ENCODE measurements at regions not wholly inside any gene's neighbourhood (a gene's known extent, or its start where the extent isn't known, plus 50 kb on each side); places are given as distances from the start of the nearest gene placed in this dataset.

- TF ChIP-seq NFRKB (IDR thresholded peaks at IDR 0.05) (no peak), FOXK2 (IDR thresholded peaks at IDR 0.05) (no peak), FOXA1 (IDR thresholded peaks at IDR 0.05) (no peak), SP1 (IDR thresholded peaks at IDR 0.05) (no peak), HDGF (IDR thresholded peaks at IDR 0.05; ENCODE audit: borderline replicate concordance) (no peak), PKNOX1 (IDR thresholded peaks at IDR 0.05) (no peak), FOXM1 (IDR thresholded peaks at IDR 0.05; ENCODE audit: borderline replicate concordance) (no peak), TARDBP (IDR thresholded peaks at IDR 0.05) (no peak), ARNT (IDR thresholded peaks at IDR 0.05) (no peak)
- ChIA-PET CTCF (no interaction called here), POLR2A (no interaction called here)
- DNase-seq (ENCODE audit: extremely low spot score) = no peak
These were observed 264.1 kb downstream of the SEC23A start for GRCh38 chr14:38838979-38839323.

- DNase-seq (ENCODE audit: extremely low spot score) = no peak
- CTCF ChIA-PET = no interaction called here
- POLR2A ChIA-PET = no interaction called here
- TF ChIP-seq LEF1 (IDR thresholded peaks at IDR 0.05; ENCODE audit: borderline replicate concordance) (no peak), HDGF (IDR thresholded peaks at IDR 0.05; ENCODE audit: borderline replicate concordance) (no peak)
These were observed 264.7 kb downstream of the SEC23A start for GRCh38 chr14:38838049-38838978.

GRCh38 chr14:38837343-38838048, 265.5 kb downstream of the SEC23A start:
- ChIA-PET CTCF (no interaction called here), POLR2A (no interaction called here)
- no peak for TF ChIP-seq FOXK2 (IDR thresholded peaks at IDR 0.05)
- no peak for TF ChIP-seq TARDBP (IDR thresholded peaks at IDR 0.05)
- TF ChIP-seq CTBP1 (IDR thresholded peaks at IDR 0.05; ENCODE audit: borderline replicate concordance) = no peak
- no peak for TF ChIP-seq LEF1 (IDR thresholded peaks at IDR 0.05; ENCODE audit: borderline replicate concordance)
- TF ChIP-seq BHLHE40 (IDR thresholded peaks at IDR 0.05; ENCODE audit: borderline replicate concordance) = no peak
- no peak for DNase-seq (ENCODE audit: extremely low spot score)

GRCh38 chr14:38836539-38836938, 266.5 kb downstream of the SEC23A start:
- ChIA-PET POLR2A (no interaction called here), CTCF (no interaction called here)
- TF ChIP-seq NFRKB (IDR thresholded peaks at IDR 0.05) = no peak
- TF ChIP-seq FOXK2 (IDR thresholded peaks at IDR 0.05) = no peak
- TF ChIP-seq FOXM1 (IDR thresholded peaks at IDR 0.05; ENCODE audit: borderline replicate concordance) = no peak
- TF ChIP-seq L3MBTL2 (conservative IDR thresholded peaks at IDR 0.05) = no peak
- TF ChIP-seq SUZ12 (IDR thresholded peaks at IDR 0.05) = no peak
- no peak for TF ChIP-seq TARDBP (IDR thresholded peaks at IDR 0.05)
- TF ChIP-seq LEF1 (IDR thresholded peaks at IDR 0.05; ENCODE audit: borderline replicate concordance) = no peak
- DNase-seq (ENCODE audit: extremely low spot score) = no peak

GRCh38 chr14:38835874-38836273, 267.2 kb downstream of the SEC23A start:
- CTCF ChIA-PET = no interaction called here

GRCh38 chr14:38828183-38828827, 274.7 kb downstream of the SEC23A start:
- CTCF ChIA-PET = no interaction called here
- POLR2A ChIA-PET = no interaction called here
- TF ChIP-seq ARNT (IDR thresholded peaks at IDR 0.05) (no peak), TARDBP (IDR thresholded peaks at IDR 0.05) (no peak), L3MBTL2 (conservative IDR thresholded peaks at IDR 0.05) (no peak), ZNF384 (IDR thresholded peaks at IDR 0.05) (no peak), HDGF (IDR thresholded peaks at IDR 0.05; ENCODE audit: borderline replicate concordance) (no peak), BHLHE40 (IDR thresholded peaks at IDR 0.05; ENCODE audit: borderline replicate concordance) (no peak), FOXK2 (IDR thresholded peaks at IDR 0.05) (no peak), NFRKB (IDR thresholded peaks at IDR 0.05) (no peak), SP1 (IDR thresholded peaks at IDR 0.05) (no peak)
- DNase-seq (ENCODE audit: extremely low spot score) = no peak

More at GRCh38 chr14:38835874-38836273, 267.2 kb downstream of the SEC23A start:
- TF ChIP-seq ZNF384 (IDR thresholded peaks at IDR 0.05) (no peak), ELF4 (IDR thresholded peaks at IDR 0.05) (no peak), FOXM1 (IDR thresholded peaks at IDR 0.05; ENCODE audit: borderline replicate concordance) (no peak), FOXK2 (IDR thresholded peaks at IDR 0.05) (no peak), ARNT (IDR thresholded peaks at IDR 0.05) (no peak)
- no peak for DNase-seq (ENCODE audit: extremely low spot score)
- POLR2A ChIA-PET = no interaction called here

GRCh38 chr14:38824706-38825105, 278.3 kb downstream of the SEC23A start:
- no peak for DNase-seq (ENCODE audit: extremely low spot score)
- CTCF ChIA-PET = no interaction called here
- POLR2A ChIA-PET = no interaction called here
- TF ChIP-seq SUZ12 (IDR thresholded peaks at IDR 0.05) (no peak), ZNF384 (IDR thresholded peaks at IDR 0.05) (no peak), NFRKB (IDR thresholded peaks at IDR 0.05) (no peak), FOXM1 (IDR thresholded peaks at IDR 0.05; ENCODE audit: borderline replicate concordance) (no peak), PKNOX1 (IDR thresholded peaks at IDR 0.05) (no peak), FOXA1 (IDR thresholded peaks at IDR 0.05) (no peak), TARDBP (IDR thresholded peaks at IDR 0.05) (no peak), FOXK2 (IDR thresholded peaks at IDR 0.05) (no peak), BHLHE40 (IDR thresholded peaks at IDR 0.05; ENCODE audit: borderline replicate concordance) (no peak)
